Activated naive CD4-positive, alpha-beta T cell treated with anti-CD3 and anti-CD28 coated beads, Interleukin-2, amount 10 ng/mL, durations not matched to agents 7 days and 5 days (primary cell): ENCODE measurements at regions not wholly inside any gene's neighbourhood (a gene's known extent, or its start where the extent isn't known, plus 50 kb on each side); places are given as distances from the start of the nearest gene placed in this dataset.

Experiments used
- CTCF ChIA-PET: fragments of 350-600 bp; sonication (Branson Sonifier 250); formaldehyde crosslinking; loops from one replicate; lab custom pipeline; 2021; ENCODE audit warnings: antibody characterized with exemption; lab: Charles Lee
- DNase-seq: peaks from one replicate; pipeline ENCODE4 v3.0.0-alpha.2; 2020
- H3K27ac Mint-ChIP-seq: one replicate; pipeline ENCODE4 v1.8.0; 2021; ENCODE audit warnings: mild to moderate bottlenecking, moderate library complexity, mixed read lengths
- H3K27me3 Mint-ChIP-seq: one replicate; pipeline ENCODE4 v1.8.0; 2021; ENCODE audit warnings: mild to moderate bottlenecking, mixed read lengths
- H3K36me3 Mint-ChIP-seq: one replicate; pipeline ENCODE4 v1.8.0; 2021; ENCODE audit warnings: mixed read lengths
- H3K4me1 Mint-ChIP-seq: one replicate; pipeline ENCODE4 v1.8.0; 2021; ENCODE audit warnings: mixed read lengths
- H3K4me3 Mint-ChIP-seq: one replicate; pipeline ENCODE4 v1.8.0; 2021; ENCODE audit warnings: mild to moderate bottlenecking, moderate library complexity, mixed read lengths
- H3K9me3 Mint-ChIP-seq: one replicate; pipeline ENCODE4 v1.8.0; 2021; ENCODE audit warnings: mixed read lengths

DNA sequence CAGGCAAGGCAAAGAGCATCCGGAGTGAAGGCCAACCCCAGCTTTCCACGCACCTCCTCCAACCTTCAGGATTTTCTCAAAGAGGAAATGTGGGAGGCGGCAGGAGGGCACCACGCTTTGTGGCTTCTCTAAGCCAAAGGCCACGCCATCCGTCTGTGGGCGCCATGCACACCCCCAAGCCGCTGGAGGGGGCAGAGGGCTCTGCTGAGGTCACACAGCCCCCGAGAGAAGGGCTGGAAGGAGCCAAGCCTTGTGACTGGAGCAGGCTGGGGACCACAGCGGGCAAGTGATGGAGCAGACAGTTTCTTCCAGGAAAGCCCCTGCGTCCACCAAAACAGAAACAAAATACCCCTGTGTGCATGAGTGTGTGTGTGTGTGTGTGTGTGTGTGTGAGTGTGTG is 527.4 kb downstream of the BRD1 start:
- no peak overlapping the region for H3K27ac Mint-ChIP-seq
- peaks cover 2% of the 10 kb centered on the region for H3K9me3 Mint-ChIP-seq
- H3K27me3 Mint-ChIP-seq = no peaks in the 10 kb centered on the region
- no peaks in the 10 kb centered on the region for H3K4me1 Mint-ChIP-seq
- H3K4me3 Mint-ChIP-seq = no peak overlapping the region
- CTCF ChIA-PET = no interaction called here
- DNase-seq = no peak
- no peaks in the 10 kb centered on the region for H3K36me3 Mint-ChIP-seq

DNA sequence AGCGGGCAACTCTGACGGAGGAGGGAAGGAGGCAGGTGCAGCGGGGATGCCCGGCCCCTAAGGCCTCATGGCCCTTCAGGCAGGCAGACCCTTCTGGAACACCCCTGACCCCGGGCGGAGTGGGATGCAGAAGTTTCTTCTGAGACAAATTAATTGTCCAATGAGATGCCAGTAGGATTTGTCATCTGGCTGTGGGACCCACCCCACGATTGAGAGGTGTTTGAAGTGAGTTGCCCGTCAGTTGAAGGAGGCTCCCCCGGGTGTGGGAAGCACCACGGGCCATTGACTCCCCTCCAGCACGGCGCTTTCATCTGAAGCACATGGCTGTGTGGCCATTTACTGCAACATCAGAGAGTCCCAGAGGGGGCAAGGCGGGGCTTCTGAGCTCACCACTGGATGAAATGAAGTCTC is 527.8 kb downstream of the BRD1 start:
- DNase-seq = no peak
- Mint-ChIP-seq H3K9me3 (peaks cover 2% of the 10 kb centered on the region), H3K4me1 (no peaks in the 10 kb centered on the region), H3K27me3 (peaks cover under 1% of the 10 kb centered on the region), H3K4me3 (no peak overlapping the region), H3K36me3 (no peaks in the 10 kb centered on the region), H3K27ac (no peak overlapping the region)
- CTCF ChIA-PET = no interaction called here

DNA sequence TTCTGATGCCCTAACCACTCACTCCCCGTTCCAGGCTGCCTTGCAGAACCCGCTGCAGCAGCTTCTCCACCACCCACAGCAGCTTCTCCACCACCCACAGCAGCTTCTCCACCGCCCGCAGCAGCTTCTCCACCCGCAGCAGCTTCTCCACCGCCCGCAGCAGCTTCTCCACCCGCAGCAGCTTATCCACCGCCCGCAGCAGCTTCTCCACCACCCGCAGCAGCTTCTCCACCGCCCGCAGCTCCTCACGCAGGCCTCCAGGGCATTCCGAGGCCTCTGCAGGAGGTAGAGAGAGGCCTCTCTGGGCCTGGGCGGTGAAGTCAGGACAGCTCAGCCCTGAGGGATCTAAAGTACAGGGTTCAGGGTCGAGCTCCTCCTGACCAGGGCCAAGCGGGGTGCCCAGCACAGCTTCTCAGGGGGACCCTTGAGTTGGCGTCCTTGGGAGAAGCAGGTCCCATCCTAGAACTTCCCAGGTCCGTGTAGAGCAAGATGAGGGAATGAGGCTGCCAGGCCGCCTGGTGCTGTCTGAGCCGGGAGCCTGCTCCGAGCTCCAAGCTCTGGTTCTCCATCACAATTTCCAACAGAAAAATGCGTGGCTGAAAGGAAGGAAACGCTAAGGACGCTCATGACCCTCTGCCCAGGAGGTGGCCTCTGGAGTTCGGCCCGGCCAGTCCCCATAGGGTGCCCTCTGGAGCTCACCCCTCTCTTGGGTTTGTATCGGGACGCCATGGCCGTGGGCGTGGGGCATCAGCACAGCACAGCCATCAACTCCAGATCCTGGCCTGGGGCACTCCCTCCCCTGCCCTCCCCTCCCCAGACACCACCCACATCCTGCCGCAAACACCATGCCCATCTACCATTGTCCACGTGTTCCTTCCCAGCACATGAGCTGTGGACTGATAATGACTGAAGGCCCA is 528.6 kb downstream of the BRD1 start:
- peaks cover 2% of the 10 kb centered on the region for H3K9me3 Mint-ChIP-seq
- H3K36me3 Mint-ChIP-seq = no peaks in the 10 kb centered on the region
- CTCF ChIA-PET = no interaction called here
- H3K4me3 Mint-ChIP-seq = no peak overlapping the region
- no peak overlapping the region for H3K27ac Mint-ChIP-seq
- no peaks in the 10 kb centered on the region for H3K4me1 Mint-ChIP-seq
- no peak for DNase-seq
- peaks cover 4% of the 10 kb centered on the region for H3K27me3 Mint-ChIP-seq

DNA sequence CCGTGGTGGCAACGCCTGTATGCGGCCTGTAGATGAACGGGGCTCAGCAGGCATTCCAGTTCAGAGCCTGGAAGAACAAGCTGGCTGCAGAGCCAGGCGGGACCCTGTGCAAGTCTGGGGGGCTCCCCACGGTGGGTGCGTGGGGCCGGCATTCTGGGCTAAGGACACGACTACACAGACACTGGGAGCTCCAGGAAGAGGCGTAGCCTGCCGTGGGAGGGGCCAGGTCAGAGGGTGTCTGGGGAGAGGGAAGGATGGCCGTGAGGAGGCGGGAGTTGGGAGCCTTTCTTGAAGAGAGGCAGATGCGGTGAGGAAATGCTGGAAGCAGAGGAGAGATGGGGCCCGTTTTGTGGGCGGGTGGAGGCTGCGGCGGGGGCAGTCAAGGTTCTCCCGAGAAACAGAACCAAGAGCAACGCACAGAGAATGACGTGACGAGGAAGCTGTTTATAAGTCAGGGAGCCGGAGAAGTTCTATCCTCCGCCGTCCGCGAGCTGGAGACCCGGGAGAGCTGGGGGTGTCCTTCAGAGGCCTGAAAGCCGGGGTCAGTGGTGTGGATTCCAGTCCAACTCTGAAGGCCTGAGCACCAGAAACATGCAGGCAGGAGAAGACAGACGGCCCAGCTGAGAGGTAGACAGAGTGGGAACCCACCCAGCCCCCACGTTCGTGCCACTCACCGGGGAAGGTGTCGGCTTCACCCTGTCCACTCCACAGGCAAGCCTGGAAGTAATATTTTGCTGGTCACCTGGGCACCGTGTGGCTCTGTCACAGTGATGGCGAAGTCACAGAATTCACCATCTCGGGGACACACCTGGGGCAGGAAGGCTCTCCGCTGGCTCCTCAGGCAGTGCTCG is 529.6 kb downstream of the BRD1 start:
- no peak overlapping the region for H3K27ac Mint-ChIP-seq
- no peak for DNase-seq
- H3K4me3 Mint-ChIP-seq = no peak overlapping the region
- CTCF ChIA-PET = no interaction called here
- H3K27me3 Mint-ChIP-seq = peaks cover 4% of the 10 kb centered on the region
- H3K4me1 Mint-ChIP-seq = no peaks in the 10 kb centered on the region
- H3K36me3 Mint-ChIP-seq = no peaks in the 10 kb centered on the region
- H3K9me3 Mint-ChIP-seq = peaks cover 7% of the 10 kb centered on the region

DNA sequence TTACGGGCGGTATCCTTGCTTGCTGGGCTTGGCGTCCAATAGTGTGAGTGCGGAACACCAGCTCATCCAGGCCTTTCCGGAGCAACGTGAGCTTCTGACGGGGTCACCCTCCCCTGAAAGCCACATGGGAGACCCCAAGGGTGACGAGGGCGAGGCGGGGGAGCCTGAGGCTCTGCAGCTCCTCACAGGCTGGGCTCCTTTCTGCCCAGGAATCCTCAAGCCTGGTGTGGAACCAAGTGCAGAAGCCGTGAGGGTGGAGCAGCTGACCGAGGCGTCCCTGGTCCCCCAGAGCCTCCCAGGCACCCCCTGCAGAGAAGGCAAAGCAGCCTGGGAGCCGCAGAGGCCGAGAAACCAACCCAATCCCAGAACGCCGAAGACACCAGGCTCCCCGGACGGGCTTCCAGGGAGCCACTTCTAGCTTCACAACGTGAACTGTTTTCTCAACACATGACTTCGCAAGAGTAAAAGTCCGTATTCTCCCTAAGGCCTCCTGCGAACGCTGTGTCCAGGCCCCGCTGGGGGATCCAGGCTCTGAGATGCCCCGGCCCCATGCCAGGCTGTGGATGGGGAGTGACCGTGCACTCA is 530.3 kb downstream of the BRD1 start:
- Mint-ChIP-seq H3K27ac (no peak overlapping the region), H3K27me3 (peaks cover 4% of the 10 kb centered on the region), H3K9me3 (peaks cover 7% of the 10 kb centered on the region), H3K4me1 (no peaks in the 10 kb centered on the region), H3K4me3 (no peak overlapping the region), H3K36me3 (no peaks in the 10 kb centered on the region)
- CTCF ChIA-PET = no interaction called here
- no peak for DNase-seq

DNA sequence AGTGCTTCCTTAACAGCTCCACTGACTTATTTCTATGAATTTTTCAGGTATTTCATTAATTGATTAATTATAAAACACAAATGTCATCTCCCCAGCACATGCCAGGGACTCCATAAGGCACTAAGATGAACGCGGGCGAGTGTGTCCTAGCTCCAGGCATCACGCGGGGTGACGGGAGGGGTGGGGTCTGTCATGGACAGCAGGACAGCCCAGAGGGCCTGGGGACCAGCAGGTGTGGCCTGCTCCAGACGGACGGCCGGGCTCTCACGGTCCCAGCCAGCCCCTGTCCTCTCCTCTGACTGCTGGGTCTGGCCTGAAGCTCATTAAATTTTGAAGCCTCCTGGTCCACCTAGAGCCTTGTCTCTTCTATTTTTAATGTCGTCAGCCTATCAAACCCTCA is 531.1 kb downstream of the BRD1 start:
- no peak for DNase-seq
- no peaks in the 10 kb centered on the region for H3K4me1 Mint-ChIP-seq
- CTCF ChIA-PET = no interaction called here

DNA sequence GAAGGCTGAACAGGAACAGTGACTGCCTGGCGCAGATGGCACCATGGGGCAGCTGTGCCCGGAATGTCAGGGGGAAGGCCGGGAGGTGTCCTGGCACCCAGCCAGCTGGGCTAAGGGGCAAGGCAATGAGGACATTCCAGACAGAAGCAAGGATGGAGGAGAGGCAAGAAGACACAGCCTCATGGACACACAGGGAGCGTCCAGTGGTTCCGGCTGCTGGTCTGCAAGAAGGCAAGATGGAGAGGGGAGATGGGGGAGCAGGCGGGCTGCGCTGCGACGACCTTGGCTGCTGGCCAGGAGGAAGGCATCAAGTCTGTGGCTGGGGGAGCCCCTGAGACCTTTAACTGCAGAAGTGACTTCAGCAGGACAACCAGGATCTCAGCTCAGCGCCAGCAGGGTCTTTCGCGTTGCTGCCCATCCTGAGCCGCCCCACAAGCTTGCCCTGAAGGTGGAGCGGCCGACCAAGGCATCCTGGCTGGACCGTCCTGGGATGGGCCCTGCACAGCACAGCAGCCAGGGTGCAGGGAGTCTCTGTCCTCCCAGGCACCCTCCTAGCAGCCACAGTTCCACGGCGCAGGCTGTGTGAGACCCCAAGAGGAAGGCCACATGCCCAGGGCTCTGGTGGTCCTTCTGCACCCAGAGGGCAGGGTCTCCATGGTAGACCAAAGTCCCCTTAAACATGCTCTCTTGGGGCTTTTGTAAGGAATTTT is 531.7 kb downstream of the BRD1 start:
- Mint-ChIP-seq H3K27me3 (peaks cover 4% of the 10 kb centered on the region), H3K4me3 (no peak overlapping the region), H3K27ac (no peak overlapping the region), H3K9me3 (peaks cover 7% of the 10 kb centered on the region), H3K4me1 (no peaks in the 10 kb centered on the region), H3K36me3 (no peaks in the 10 kb centered on the region)
- DNase-seq = no peak
- CTCF ChIA-PET = interaction anchor here (0.6 kb wide), 1 partner anchor 200 kb away, joined by 4 read pairs; no protein-coding TSS in a partner anchor

More for the DNA sequence above, 531.1 kb downstream of the BRD1 start:
- Mint-ChIP-seq H3K9me3 (peaks cover 7% of the 10 kb centered on the region), H3K27ac (no peak overlapping the region), H3K4me3 (no peak overlapping the region), H3K27me3 (peaks cover 4% of the 10 kb centered on the region), H3K36me3 (no peaks in the 10 kb centered on the region)

DNA sequence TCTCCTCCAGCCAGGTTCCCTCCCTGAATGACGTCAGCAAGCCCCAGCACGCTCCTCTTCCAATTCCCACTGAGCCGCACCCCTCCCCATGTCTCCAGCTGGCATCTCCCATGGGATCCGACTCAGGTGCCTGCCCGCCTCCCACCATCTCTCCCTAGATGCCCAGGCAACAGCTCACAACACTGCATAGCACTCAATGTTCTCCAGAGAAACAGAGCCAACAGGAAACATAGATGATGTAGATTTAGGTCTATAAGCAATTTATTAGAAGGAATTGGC is 532.3 kb downstream of the BRD1 start:
- no peak for DNase-seq
- CTCF ChIA-PET = interaction anchor here (0.6 kb wide), 1 partner anchor 201 kb away, joined by 4 read pairs; no protein-coding TSS in a partner anchor
- Mint-ChIP-seq H3K4me1 (no peaks in the 10 kb centered on the region), H3K9me3 (peaks cover 7% of the 10 kb centered on the region), H3K27me3 (peaks cover 4% of the 10 kb centered on the region), H3K36me3 (no peaks in the 10 kb centered on the region), H3K4me3 (no peak overlapping the region), H3K27ac (no peak overlapping the region)

DNA sequence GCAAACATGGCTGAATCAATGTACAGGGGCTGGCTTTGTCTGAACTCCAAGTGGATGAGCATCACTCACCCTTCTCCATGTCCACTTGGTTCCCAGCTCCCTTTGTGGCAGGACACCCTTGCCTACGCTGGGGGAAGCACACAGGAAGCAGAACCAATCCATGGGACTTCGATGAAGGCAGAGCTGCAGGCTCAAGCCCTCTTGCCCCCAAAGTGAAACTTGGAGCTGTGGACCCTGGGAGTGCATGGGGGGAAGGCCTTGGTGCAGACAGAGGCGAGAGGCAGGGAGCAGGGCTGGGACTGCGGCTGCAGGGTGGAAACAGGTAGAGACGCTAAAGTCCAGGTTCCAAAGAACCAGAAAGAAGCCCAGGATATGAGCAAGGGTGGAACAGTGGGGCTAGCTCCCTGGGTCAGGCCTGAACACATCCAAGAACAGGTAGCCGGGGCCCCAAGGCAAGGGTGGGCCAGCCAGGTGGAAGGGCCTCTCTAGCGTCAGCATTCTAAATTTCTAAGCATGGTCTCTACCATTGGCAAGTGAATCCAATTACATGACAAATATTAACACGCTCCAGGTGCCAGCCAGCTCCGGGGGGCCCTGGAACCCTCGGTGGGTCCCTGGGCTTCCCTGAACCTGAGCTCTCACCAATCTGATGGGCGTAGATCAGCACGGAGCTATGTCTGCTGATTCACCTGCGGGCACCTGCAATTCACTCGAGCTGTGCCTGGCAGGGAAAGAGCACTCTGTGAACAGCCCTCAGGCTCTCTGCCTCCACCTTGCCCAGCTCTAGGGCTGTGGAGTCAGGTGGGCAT is 532.8 kb downstream of the BRD1 start:
- Mint-ChIP-seq H3K9me3 (peaks cover 7% of the 10 kb centered on the region), H3K27me3 (peaks cover 4% of the 10 kb centered on the region), H3K27ac (no peak overlapping the region), H3K4me3 (no peak overlapping the region), H3K36me3 (no peaks in the 10 kb centered on the region), H3K4me1 (no peaks in the 10 kb centered on the region)
- no peak for DNase-seq
- CTCF ChIA-PET = interaction anchor here (0.6 kb wide), 1 partner anchor 201 kb away, joined by 4 read pairs; no protein-coding TSS in a partner anchor

DNA sequence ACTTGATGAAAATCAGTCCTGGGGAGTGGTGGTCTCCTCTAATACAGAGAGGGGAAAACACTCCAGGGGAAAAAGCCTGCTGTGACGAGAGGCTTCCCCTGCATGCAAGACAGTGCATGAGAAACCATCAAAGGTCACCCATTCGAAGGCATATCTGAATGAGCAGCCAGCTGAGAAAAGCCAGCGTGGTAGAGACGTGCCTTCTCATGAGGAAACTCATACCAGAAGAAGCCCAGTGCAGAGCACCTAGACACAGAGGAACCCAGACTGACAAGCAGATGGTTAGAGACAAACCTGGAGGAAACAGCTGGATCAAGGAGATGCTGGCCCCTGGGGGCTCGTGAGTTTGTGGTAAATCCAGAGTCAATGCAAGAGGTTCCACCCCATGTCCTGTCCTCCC is 534.8 kb downstream of the BRD1 start:
- Mint-ChIP-seq H3K27me3 (peaks cover 4% of the 10 kb centered on the region), H3K27ac (no peak overlapping the region), H3K4me1 (no peaks in the 10 kb centered on the region), H3K9me3 (peaks cover 7% of the 10 kb centered on the region), H3K4me3 (no peak overlapping the region), H3K36me3 (no peaks in the 10 kb centered on the region)
- CTCF ChIA-PET = no interaction called here
- DNase-seq = no peak

DNA sequence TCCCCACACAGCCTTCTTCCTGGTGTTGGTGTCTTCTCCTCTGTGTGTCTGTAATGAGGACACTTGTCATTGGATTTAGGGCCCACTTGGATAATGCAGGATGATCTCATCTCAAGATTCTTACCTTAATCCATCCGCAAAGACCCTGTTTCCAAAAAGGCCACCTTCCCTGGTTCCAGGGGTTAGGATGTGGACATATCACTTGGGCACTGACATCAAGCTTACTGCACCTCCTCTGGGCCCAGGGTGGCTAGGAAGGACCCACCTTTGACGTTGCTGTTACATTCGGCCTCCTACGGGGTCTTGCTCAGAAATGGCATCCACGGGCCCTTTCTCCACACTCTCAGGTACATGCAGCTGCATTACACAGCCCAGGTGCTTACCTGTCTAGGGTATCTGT is 535.9 kb downstream of the BRD1 start:
- Mint-ChIP-seq H3K27me3 (peaks cover 4% of the 10 kb centered on the region), H3K9me3 (peaks cover 7% of the 10 kb centered on the region), H3K36me3 (no peaks in the 10 kb centered on the region), H3K4me1 (no peaks in the 10 kb centered on the region), H3K27ac (no peak overlapping the region), H3K4me3 (no peak overlapping the region)
- no peak for DNase-seq
- CTCF ChIA-PET = no interaction called here

DNA sequence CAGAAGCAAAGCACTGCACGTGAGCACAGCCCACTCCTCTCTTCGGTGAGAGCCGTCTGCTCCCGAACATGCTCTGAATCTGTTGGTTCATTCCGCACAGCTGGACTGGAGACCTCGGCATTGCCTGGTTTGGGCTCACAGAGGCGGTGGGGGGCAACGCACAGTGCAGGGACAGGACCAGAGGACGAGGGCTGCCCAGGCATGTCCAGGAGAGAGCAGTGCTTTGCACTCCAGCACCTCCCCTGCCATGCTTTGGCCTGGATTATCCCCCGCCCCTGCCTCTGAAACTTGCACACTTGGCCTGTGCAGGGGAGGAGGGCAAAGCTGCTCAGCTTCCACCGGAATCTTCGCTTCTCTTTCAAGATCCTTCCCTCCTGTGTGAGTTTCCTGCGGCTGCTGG is 536.5 kb downstream of the BRD1 start:
- CTCF ChIA-PET = no interaction called here
- H3K36me3 Mint-ChIP-seq = no peaks in the 10 kb centered on the region
- DNase-seq = no peak
- H3K27ac Mint-ChIP-seq = no peak overlapping the region
- no peaks in the 10 kb centered on the region for H3K4me1 Mint-ChIP-seq
- no peak overlapping the region for H3K4me3 Mint-ChIP-seq
- H3K9me3 Mint-ChIP-seq = peaks cover 7% of the 10 kb centered on the region
- peaks cover 4% of the 10 kb centered on the region for H3K27me3 Mint-ChIP-seq

DNA sequence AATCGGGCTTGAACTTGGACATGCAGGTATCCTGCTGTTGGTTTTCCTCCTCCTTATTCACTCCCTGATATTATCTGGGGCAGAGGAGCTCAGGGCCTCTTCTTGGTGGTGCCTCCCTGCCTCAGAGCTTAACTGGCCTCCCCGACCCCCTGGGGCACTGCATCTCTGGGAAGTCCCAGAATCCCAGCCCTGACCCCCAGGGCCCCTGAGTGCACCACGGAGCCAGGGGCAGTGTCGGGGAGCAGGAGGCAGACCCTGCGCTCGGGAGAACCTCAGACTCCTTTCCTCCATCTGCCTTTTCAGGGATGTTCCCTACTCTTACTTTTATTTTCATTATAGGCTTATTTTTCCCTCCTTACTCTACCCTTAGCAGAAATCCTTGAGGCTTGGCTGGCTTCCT is 537.0 kb downstream of the BRD1 start:
- Mint-ChIP-seq H3K27ac (no peak overlapping the region), H3K4me1 (no peaks in the 10 kb centered on the region), H3K36me3 (no peaks in the 10 kb centered on the region), H3K27me3 (peaks cover 4% of the 10 kb centered on the region), H3K9me3 (peaks cover 7% of the 10 kb centered on the region), H3K4me3 (no peak overlapping the region)
- no peak for DNase-seq
- CTCF ChIA-PET = no interaction called here
